Ectodermal cell (in vitro differentiated cells): ENCODE measurements at regions not wholly inside any gene's neighbourhood (a gene's known extent, or its start where the extent isn't known, plus 50 kb on each side); places are given as distances from the start of the nearest gene placed in this dataset.

Experiments used
- H3K27ac ChIP-seq: 2 replicates; pipeline ENCODE4 v1.7.0; 2013; ENCODE audit warnings: mild to moderate bottlenecking, low read depth, low read length; ENCODE audit not compliant: insufficient read depth, poor library complexity, severe bottlenecking
- H3K27me3 ChIP-seq: 2 replicates; pipeline ENCODE4 v1.7.0; 2013; ENCODE audit warnings: mild to moderate bottlenecking, low read length; ENCODE audit not compliant: insufficient read depth, control insufficient read depth, poor library complexity, severe bottlenecking
- H3K36me3 ChIP-seq: one replicate; pipeline ENCODE4 v1.7.0; 2013; ENCODE audit warnings: low read length; ENCODE audit not compliant: control insufficient read depth, insufficient read depth
- H3K4me1 ChIP-seq: one replicate; pipeline ENCODE4 v1.7.0; 2013; ENCODE audit warnings: low read length; ENCODE audit not compliant: control insufficient read depth, insufficient read depth
- H3K4me3 ChIP-seq: 2 replicates; pipeline ENCODE4 v1.7.0; 2013; ENCODE audit warnings: low read depth, low read length, control low read depth; ENCODE audit not compliant: insufficient read depth
- H3K9me3 ChIP-seq: 2 replicates; pipeline ENCODE4 v1.7.0; 2013; ENCODE audit warnings: mild to moderate bottlenecking, low read length, moderate library complexity; ENCODE audit not compliant: control insufficient read depth
- WGBS, 2 experiments: methylation state at CpG; one replicate each; pipeline ENCODE4 v1.1.7; 2013; ENCODE audit warnings: missing lambda C conversion rate in 2 of 2; 5-methylcytosine and 5-hydroxymethylcytosine counted together

- Histone ChIP-seq H3K4me1 (no peaks in the 10 kb centered on the region), H3K27me3 (no peaks in the 10 kb centered on the region), H3K27ac (no peak overlapping the region), H3K4me3 (no peak overlapping the region), H3K36me3 (no peaks in the 10 kb centered on the region), H3K9me3 (no peaks in the 10 kb centered on the region)
- WGBS, 2 experiments: 91 to 94% methylated on average over 3 of the region's 3 CpGs
Observed at GRCh38 chr14:85444635-85445034, 85.3 kb upstream of the FLRT2 start.

- no peak overlapping the region for H3K4me3 ChIP-seq
- no peaks in the 10 kb centered on the region for H3K9me3 ChIP-seq
- H3K36me3 ChIP-seq: no peaks in the 10 kb centered on the region
- H3K27me3 ChIP-seq: no peaks in the 10 kb centered on the region
- no peak overlapping the region for H3K27ac ChIP-seq
- WGBS, 2 experiments: 97 to 98% methylated on average over 2 of the region's 3 CpGs
- H3K4me1 ChIP-seq: no peaks in the 10 kb centered on the region
Observed at GRCh38 chr14:85445151-85445795, 84.7 kb upstream of the FLRT2 start.

GRCh38 chr14:85447883-85448282, 82.1 kb upstream of the FLRT2 start:
- 90 to 91% methylated on average over 2 of the region's 2 CpGs for WGBS, 2 experiments
- H3K4me1 ChIP-seq: no peaks in the 10 kb centered on the region
- no peaks in the 10 kb centered on the region for H3K27me3 ChIP-seq
- H3K27ac ChIP-seq: no peak overlapping the region
- no peak overlapping the region for H3K4me3 ChIP-seq
- no peaks in the 10 kb centered on the region for H3K9me3 ChIP-seq
- H3K36me3 ChIP-seq: no peaks in the 10 kb centered on the region

GRCh38 chr14:85451421-85451820, 78.5 kb upstream of the FLRT2 start:
- H3K9me3 ChIP-seq: no peaks in the 10 kb centered on the region
- no peaks in the 10 kb centered on the region for H3K36me3 ChIP-seq
- H3K27ac ChIP-seq: no peak overlapping the region
- no peaks in the 10 kb centered on the region for H3K4me1 ChIP-seq
- no peaks in the 10 kb centered on the region for H3K27me3 ChIP-seq
- no peak overlapping the region for H3K4me3 ChIP-seq

GRCh38 chr14:85453401-85454225, 76.3 kb upstream of the FLRT2 start:
- no peaks in the 10 kb centered on the region for H3K9me3 ChIP-seq
- 76 to 82% methylated on average over 1 of the region's 2 CpGs for WGBS, 2 experiments
- no peak overlapping the region for H3K4me3 ChIP-seq
- H3K4me1 ChIP-seq: no peaks in the 10 kb centered on the region
- H3K27ac ChIP-seq: no peak overlapping the region
- H3K36me3 ChIP-seq: no peaks in the 10 kb centered on the region
- no peaks in the 10 kb centered on the region for H3K27me3 ChIP-seq

- H3K4me3 ChIP-seq: no peak overlapping the region
- no peaks in the 10 kb centered on the region for H3K9me3 ChIP-seq
- no peak overlapping the region for H3K27ac ChIP-seq
- no peaks in the 10 kb centered on the region for H3K36me3 ChIP-seq
- 94% methylated on average over 3 of the region's 3 CpGs for WGBS, 2 experiments
- H3K4me1 ChIP-seq: no peaks in the 10 kb centered on the region
- no peaks in the 10 kb centered on the region for H3K27me3 ChIP-seq
Observed at GRCh38 chr14:85454226-85454813, 75.6 kb upstream of the FLRT2 start.

- no peaks in the 10 kb centered on the region for H3K36me3 ChIP-seq
- no peaks in the 10 kb centered on the region for H3K4me1 ChIP-seq
- no peak overlapping the region for H3K4me3 ChIP-seq
- 94 to 95% methylated on average over 2 to 3 of the region's 3 CpGs for WGBS, 2 experiments
- no peaks in the 10 kb centered on the region for H3K27me3 ChIP-seq
- H3K9me3 ChIP-seq: no peaks in the 10 kb centered on the region
- H3K27ac ChIP-seq: no peak overlapping the region
Observed at GRCh38 chr14:85459361-85460000, 70.5 kb upstream of the FLRT2 start.

GRCh38 chr14:85461432-85462133, 68.4 kb upstream of the FLRT2 start:
- Histone ChIP-seq H3K4me1 (no peaks in the 10 kb centered on the region), H3K27me3 (no peaks in the 10 kb centered on the region), H3K4me3 (no peak overlapping the region), H3K36me3 (no peaks in the 10 kb centered on the region), H3K27ac (no peak overlapping the region), H3K9me3 (no peaks in the 10 kb centered on the region)
- WGBS, 2 experiments: 94 to 95% methylated on average over 3 of the region's 3 CpGs

- no peak overlapping the region for H3K27ac ChIP-seq
- H3K4me1 ChIP-seq: no peaks in the 10 kb centered on the region
- H3K27me3 ChIP-seq: no peaks in the 10 kb centered on the region
- 79 to 82% methylated on average over 4 of the region's 4 CpGs for WGBS, 2 experiments
- H3K4me3 ChIP-seq: no peak overlapping the region
- H3K9me3 ChIP-seq: no peaks in the 10 kb centered on the region
- H3K36me3 ChIP-seq: no peaks in the 10 kb centered on the region
Observed at GRCh38 chr14:85463512-85463911, 66.4 kb upstream of the FLRT2 start.
